T-cell (primary cell): ENCODE measurements at regions not wholly inside any gene's neighbourhood (a gene's known extent, or its start where the extent isn't known, plus 50 kb on each side); places are given as distances from the start of the nearest gene placed in this dataset.

Source experiments
- ATAC-seq, 4 experiments: fragments of 200-7000 bp in 3 of 4; fragments of 150-1000 bp in 1 of 4; cut with Tn5 transposase; replicated peaks in 1 of 4; 1 replicate in 3 of 4; 2 replicates in 1 of 4; pipeline ENCODE4 v1.10.0; 2021; ENCODE audit warnings: moderate library complexity in 3 of 4, mild to moderate bottlenecking in 2 of 4, moderate number of reproducible peaks in 1 of 4
- CTCF ChIA-PET, 2 donors: fragments of 300-600 bp; sonication (Branson Sonifier 250); formaldehyde crosslinking; loops; one replicate each; lab custom pipeline; 2022; ENCODE audit warnings: antibody characterized with exemption in 2 of 2; lab: Charles Lee
- POLR2A ChIA-PET, 2 donors: fragments of 300-600 bp; sonication (Branson Sonifier 250); formaldehyde crosslinking; loops; one replicate each; lab custom pipeline; 2022; ENCODE audit warnings: antibody characterized with exemption in 2 of 2; lab: Charles Lee
- DNase-seq, 35 experiments: peaks; one replicate each; pipeline versions ENCODE4 v3.0.0 to v3.0.0-alpha.2; 2013 to 2023
- H3K27ac ChIP-seq: one replicate; pipeline ENCODE4 v1.5.1; 2013; ENCODE audit warnings: low read length
- H3K27me3 ChIP-seq, 2 experiments: replicated peaks in 1 of 2; 1 replicate in 1 of 2; 2 replicates in 1 of 2; pipeline versions ENCODE4 v1.6.1 to v1.7.0; 2013; ENCODE audit warnings: low read length in 1 of 2, mixed read lengths in 1 of 2; ENCODE audit not compliant: control insufficient read depth in 2 of 2, insufficient read depth in 2 of 2; ENCODE audit errors: extremely low read depth in 1 of 2
- H3K36me3 ChIP-seq, 2 donors: 1 replicate in 1 of 2; 2 replicates in 1 of 2; pipeline versions ENCODE4 v1.6.1 to v1.7.0; 2013; ENCODE audit warnings: low read length in 1 of 2; ENCODE audit not compliant: control insufficient read depth in 2 of 2, insufficient read depth in 1 of 2; ENCODE audit errors: extremely low read depth in 1 of 2
- H3K4me1 ChIP-seq, 2 experiments: 1 replicate in 1 of 2; 2 replicates in 1 of 2; pipeline versions ENCODE4 v1.6.1 to v1.7.0; 2013; ENCODE audit warnings: low read length in 2 of 2, mixed read lengths in 1 of 2; ENCODE audit not compliant: insufficient read depth in 2 of 2, control insufficient read depth in 1 of 2; ENCODE audit errors: extremely low read depth in 1 of 2
- H3K4me3 ChIP-seq, 2 donors: 1 replicate in 1 of 2; 2 replicates in 1 of 2; pipeline versions ENCODE4 v1.5.1 to v1.7.0; 2013; ENCODE audit warnings: mild to moderate bottlenecking in 2 of 2, low read length in 1 of 2, moderate library complexity in 1 of 2; ENCODE audit not compliant: control insufficient read depth in 1 of 2; ENCODE audit errors: extremely low read depth in 1 of 2
- H3K9me3 ChIP-seq: 2 replicates; pipeline ENCODE4 v1.7.0; 2013
- H3K27ac Mint-ChIP-seq, 2 donors: one replicate each; pipeline ENCODE4 v1.8.0; 2020 to 2021; ENCODE audit warnings: mild to moderate bottlenecking in 2 of 2, mixed read lengths in 2 of 2
- H3K27me3 Mint-ChIP-seq, 2 donors: one replicate each; pipeline ENCODE4 v1.8.0; 2021 to 2022; ENCODE audit warnings: mixed read lengths in 2 of 2
- H3K36me3 Mint-ChIP-seq: one replicate; pipeline ENCODE4 v1.8.0; 2021; ENCODE audit warnings: mixed read lengths
- H3K4me1 Mint-ChIP-seq, 3 donors: one replicate each; pipeline ENCODE4 v1.8.0; 2020 to 2022; ENCODE audit warnings: mixed read lengths in 3 of 3, mild to moderate bottlenecking in 1 of 3
- H3K4me3 Mint-ChIP-seq, 3 donors: one replicate each; pipeline ENCODE4 v1.8.0; 2020 to 2022; ENCODE audit warnings: mild to moderate bottlenecking in 3 of 3, mixed read lengths in 3 of 3, moderate library complexity in 3 of 3
- H3K9me3 Mint-ChIP-seq, 3 donors: one replicate each; pipeline ENCODE4 v1.8.0; 2020 to 2022; ENCODE audit warnings: mixed read lengths in 3 of 3
- WGBS: methylation state at CpG from one replicate; pipeline ENCODE4 v1.1.5; 2013; ENCODE audit warnings: missing lambda C conversion rate; ENCODE audit not compliant: insufficient coverage; 5-methylcytosine and 5-hydroxymethylcytosine counted together

- H3K4me3 ChIP-seq: no peak overlapping the region
- H3K27me3 Mint-ChIP-seq: no peaks in the 10 kb centered on the region
- H3K4me3 Mint-ChIP-seq: no peak overlapping the region
- WGBS: no CpG with 5 or more reads among the region's 1 CpG
- H3K27ac ChIP-seq: no peak overlapping the region
- CTCF ChIA-PET: no interaction called here
- H3K9me3 ChIP-seq: no peaks in the 10 kb centered on the region
- H3K27ac Mint-ChIP-seq: no peak overlapping the region
- no peaks in the 10 kb centered on the region for H3K36me3 ChIP-seq
- no peaks in the 10 kb centered on the region for H3K36me3 Mint-ChIP-seq
- H3K4me1 Mint-ChIP-seq: no peaks in the 10 kb centered on the region
- ATAC-seq (no peak), DNase-seq (no peak)
- H3K9me3 Mint-ChIP-seq: no peaks in the 10 kb centered on the region
- no peaks in the 10 kb centered on the region for H3K27me3 ChIP-seq
- no peaks in the 10 kb centered on the region for H3K4me1 ChIP-seq
- POLR2A ChIA-PET: no interaction called here
These were observed 321.2 kb upstream of the ADGRB3 start for GRCh38 chr6:68313911-68314310.

GRCh38 chr6:68307301-68307700 is 327.8 kb upstream of the ADGRB3 start:
- WGBS: no CpG with 5 or more reads among the region's 1 CpG

GRCh38 chr6:68296126-68296525 is 339.0 kb upstream of the ADGRB3 start:
- no peaks in the 10 kb centered on the region for H3K27me3 ChIP-seq
- no peaks in the 10 kb centered on the region for H3K4me1 ChIP-seq
- Mint-ChIP-seq H3K27me3 (no peaks in the 10 kb centered on the region), H3K4me1 (no peaks in the 10 kb centered on the region), H3K36me3 (no peaks in the 10 kb centered on the region), H3K9me3 (peaks cover 7 to 26% (median 21%) of the 10 kb centered on the region in 3 donors), H3K27ac (no peak overlapping the region), H3K4me3 (no peak overlapping the region)
- H3K4me3 ChIP-seq: no peak overlapping the region
- CTCF ChIA-PET: no interaction called here
- POLR2A ChIA-PET: no interaction called here
- no peak overlapping the region for H3K27ac ChIP-seq
- no peaks in the 10 kb centered on the region for H3K36me3 ChIP-seq
- ATAC-seq: no peak
- H3K9me3 ChIP-seq: no peaks in the 10 kb centered on the region
- DNase-seq: no peak

More at GRCh38 chr6:68307301-68307700, 327.8 kb upstream of the ADGRB3 start:
- H3K27me3 Mint-ChIP-seq: no peaks in the 10 kb centered on the region
- ATAC-seq (no peak), DNase-seq (no peak)
- Histone ChIP-seq H3K36me3 (no peaks in the 10 kb centered on the region), H3K27me3 (no peaks in the 10 kb centered on the region), H3K4me3 (no peak overlapping the region), H3K4me1 (no peaks in the 10 kb centered on the region), H3K9me3 (no peaks in the 10 kb centered on the region), H3K27ac (no peak overlapping the region)
- H3K9me3 Mint-ChIP-seq: peaks cover 8 to 12% (median 9%) of the 10 kb centered on the region in 3 donors
- no peaks in the 10 kb centered on the region for H3K36me3 Mint-ChIP-seq
- CTCF ChIA-PET: no interaction called here
- H3K4me1 Mint-ChIP-seq: no peaks in the 10 kb centered on the region
- POLR2A ChIA-PET: no interaction called here
- H3K27ac Mint-ChIP-seq: no peak overlapping the region
- H3K4me3 Mint-ChIP-seq: no peak overlapping the region

- ChIA-PET POLR2A (no interaction called here), CTCF (no interaction called here)
These were observed 352.4 kb upstream of the ADGRB3 start for GRCh38 chr6:68282646-68283045.

GRCh38 chr6:68279793-68280557 is 355.1 kb upstream of the ADGRB3 start:
- H3K4me1 ChIP-seq: no peaks in the 10 kb centered on the region
- no peaks in the 10 kb centered on the region for H3K27me3 ChIP-seq
- CTCF ChIA-PET: no interaction called here
- H3K9me3 ChIP-seq: peaks cover 3% of the 10 kb centered on the region
- ATAC-seq (no peak), DNase-seq (no peak)
- no peak overlapping the region for H3K4me3 ChIP-seq
- POLR2A ChIA-PET: no interaction called here
- Mint-ChIP-seq H3K9me3 (peaks cover 0 to 12% (median 4%) of the 10 kb centered on the region in 3 donors), H3K27ac (no peak overlapping the region), H3K27me3 (no peaks in the 10 kb centered on the region), H3K36me3 (no peaks in the 10 kb centered on the region), H3K4me3 (no peak overlapping the region), H3K4me1 (no peaks in the 10 kb centered on the region)
- H3K36me3 ChIP-seq: no peaks in the 10 kb centered on the region
- no peak overlapping the region for H3K27ac ChIP-seq
- 100% methylated on average over 2 of the region's 3 CpGs for WGBS

More at GRCh38 chr6:68282646-68283045, 352.4 kb upstream of the ADGRB3 start:
- no peaks in the 10 kb centered on the region for H3K36me3 Mint-ChIP-seq
- H3K4me1 Mint-ChIP-seq: no peaks in the 10 kb centered on the region
- Histone ChIP-seq H3K4me3 (no peak overlapping the region), H3K9me3 (peaks cover 3% of the 10 kb centered on the region), H3K4me1 (no peaks in the 10 kb centered on the region), H3K27ac (no peak overlapping the region), H3K36me3 (no peaks in the 10 kb centered on the region), H3K27me3 (no peaks in the 10 kb centered on the region)
- WGBS: no CpG with 5 or more reads among the region's 1 CpG
- no peaks in the 10 kb centered on the region for H3K27me3 Mint-ChIP-seq
- DNase-seq: no peak
- peaks cover 0 to 12% (median 0%) of the 10 kb centered on the region in 3 donors for H3K9me3 Mint-ChIP-seq
- H3K4me3 Mint-ChIP-seq: no peak overlapping the region
- no peak for ATAC-seq
- no peak overlapping the region for H3K27ac Mint-ChIP-seq

GRCh38 chr6:68273297-68273696 is 361.8 kb upstream of the ADGRB3 start:
- no peak overlapping the region for H3K4me3 Mint-ChIP-seq

More at GRCh38 chr6:68273297-68273696, 361.8 kb upstream of the ADGRB3 start:
- Histone ChIP-seq H3K27me3 (no peaks in the 10 kb centered on the region), H3K4me1 (no peaks in the 10 kb centered on the region), H3K4me3 (no peak overlapping the region), H3K36me3 (no peaks in the 10 kb centered on the region), H3K27ac (no peak overlapping the region), H3K9me3 (no peaks in the 10 kb centered on the region)
- CTCF ChIA-PET: no interaction called here
- Mint-ChIP-seq H3K27ac (no peak overlapping the region), H3K9me3 (peaks cover 3 to 4% (median 4%) of the 10 kb centered on the region in 3 donors), H3K4me1 (no peaks in the 10 kb centered on the region), H3K27me3 (no peaks in the 10 kb centered on the region), H3K36me3 (no peaks in the 10 kb centered on the region)
- ATAC-seq: no peak
- POLR2A ChIA-PET: no interaction called here
- no peak for DNase-seq
